DOHH2 (cell line): ENCODE measurements at regions not wholly inside any gene's neighbourhood (a gene's known extent, or its start where the extent isn't known, plus 50 kb on each side); places are given as distances from the start of the nearest gene placed in this dataset.

Source experiments
- H3F3A ChIP-seq: fragments of 200-600 bp; sonication (generic), shearing (Covaris generic); 2 replicates; pipeline ENCODE4 v1.6.0; 2016; ENCODE audit warnings: antibody characterized with exemption, mild to moderate bottlenecking; ENCODE audit not compliant: control insufficient read depth, insufficient read depth
- H3K27ac ChIP-seq: fragments of 200-600 bp; sonication (generic); 2 replicates; pipeline ENCODE4 v1.5.1; 2014; ENCODE audit warnings: low read depth, mild to moderate bottlenecking, low read length, moderate library complexity
- H3K27me3 ChIP-seq: fragments of 200-600 bp; sonication (generic); 2 replicates; pipeline ENCODE4 v1.6.1; 2014; ENCODE audit warnings: mild to moderate bottlenecking, low read length, mixed read lengths; ENCODE audit not compliant: control insufficient read depth
- H3K36me3 ChIP-seq: fragments of 200-600 bp; sonication (generic); 2 replicates; pipeline ENCODE4 v1.6.1; 2014; ENCODE audit warnings: mild to moderate bottlenecking, low read length, moderate library complexity, mixed read lengths; ENCODE audit not compliant: control insufficient read depth
- H3K4me1 ChIP-seq: fragments of 200-600 bp; sonication (generic); 2 replicates; pipeline ENCODE4 v1.6.1; 2014; ENCODE audit warnings: mild to moderate bottlenecking, low read length, mixed read lengths; ENCODE audit not compliant: control insufficient read depth
- H3K4me2 ChIP-seq: fragments of 200-600 bp; sonication (generic); 2 replicates; pipeline ENCODE4 v1.6.0; 2014; ENCODE audit warnings: mild to moderate bottlenecking, low read length, moderate library complexity
- H3K4me3 ChIP-seq: fragments of 200-600 bp; sonication (generic); 2 replicates; pipeline ENCODE4 v1.5.1; 2014; ENCODE audit warnings: mild to moderate bottlenecking, low read length, mixed read lengths
- H3K79me2 ChIP-seq: fragments of 200-600 bp; sonication (generic); 2 replicates; pipeline ENCODE4 v1.6.1; 2014; ENCODE audit warnings: mild to moderate bottlenecking, low read length, mixed read lengths; ENCODE audit not compliant: control insufficient read depth
- H3K9me2 ChIP-seq: fragments of 200-600 bp; sonication (generic); replicated peaks from 2 replicates; pipeline ENCODE4 v1.6.1; 2014; ENCODE audit warnings: mild to moderate bottlenecking, low read length, mixed read lengths; ENCODE audit not compliant: control insufficient read depth
- H3K9me3 ChIP-seq: fragments of 200-600 bp; sonication (generic); 2 replicates; pipeline ENCODE4 v1.6.1; 2014; ENCODE audit warnings: antibody characterized with exemption, low read length, mixed read lengths; ENCODE audit not compliant: control insufficient read depth, insufficient read depth
- H4K20me1 ChIP-seq: fragments of 200-600 bp; sonication (generic); 2 replicates; pipeline ENCODE4 v1.6.0; 2014; ENCODE audit warnings: low read depth, mild to moderate bottlenecking, antibody characterized with exemption, low read length, moderate library complexity; ENCODE audit not compliant: control insufficient read depth, insufficient read depth
- CTCF ChIP-seq: fragments of 200-600 bp; sonication (generic); IDR thresholded peaks from one replicate; pipeline ENCODE4 v1.5.1; 2014; ENCODE audit warnings: antibody characterized with exemption, mild to moderate bottlenecking, low read depth, low read length; ENCODE audit not compliant: poor library complexity, severe bottlenecking
- EZH2phosphoT487 ChIP-seq: fragments of 200-600 bp; sonication (generic); IDR thresholded peaks from 2 replicates; pipeline ENCODE4 v1.6.1; 2017; ENCODE audit warnings: borderline replicate concordance, mild to moderate bottlenecking, antibody characterized with exemption, low read length, moderate library complexity, mixed read lengths

- Histone ChIP-seq H4K20me1 (no peaks in the 10 kb centered on the region), H3K36me3 (no peaks in the 10 kb centered on the region), H3K4me2 (no peak overlapping the region), H3K4me1 (no peaks in the 10 kb centered on the region), H3K9me3 (no peaks in the 10 kb centered on the region), H3K27me3 (no peaks in the 10 kb centered on the region), H3K79me2 (no peaks in the 10 kb centered on the region), H3K9me2 (no peaks in the 10 kb centered on the region), H3K4me3 (no peak overlapping the region), H3K27ac (no peak overlapping the region), H3F3A (no peaks in the 10 kb centered on the region)
- TF ChIP-seq CTCF (no peak), EZH2phosphoT487 (no peak)
These were observed 224.5 kb downstream of the RFPL4B start for GRCh38 chr6:112571488-112572270.

- Histone ChIP-seq H3K27ac (no peak overlapping the region), H3K9me2 (no peaks in the 10 kb centered on the region), H3K9me3 (no peaks in the 10 kb centered on the region), H3K4me3 (no peak overlapping the region), H3K4me1 (no peaks in the 10 kb centered on the region), H4K20me1 (no peaks in the 10 kb centered on the region), H3K36me3 (no peaks in the 10 kb centered on the region), H3F3A (no peaks in the 10 kb centered on the region), H3K4me2 (no peak overlapping the region), H3K27me3 (no peaks in the 10 kb centered on the region), H3K79me2 (no peaks in the 10 kb centered on the region)
- no peak for TF ChIP-seq EZH2phosphoT487
- no peak for TF ChIP-seq CTCF
These were observed 227.1 kb downstream of the RFPL4B start for GRCh38 chr6:112574190-112574589.

- Histone ChIP-seq H3K27ac (peak overlapping the region; percentile 13; the same call in 1 of the 2 replicates), H4K20me1 (no peaks in the 10 kb centered on the region), H3K4me3 (no peak overlapping the region), H3K9me3 (no peaks in the 10 kb centered on the region), H3K4me1 (no peaks in the 10 kb centered on the region), H3K27me3 (no peaks in the 10 kb centered on the region), H3K36me3 (no peaks in the 10 kb centered on the region), H3K4me2 (no peak overlapping the region), H3F3A (no peaks in the 10 kb centered on the region), H3K79me2 (no peaks in the 10 kb centered on the region), H3K9me2 (no peaks in the 10 kb centered on the region)
- no peak for TF ChIP-seq CTCF
- no peak for TF ChIP-seq EZH2phosphoT487
These were observed 228.2 kb downstream of the RFPL4B start for GRCh38 chr6:112575309-112575834.
